HG03139 (cell line): ENCODE measurements at regions not wholly inside any gene's neighbourhood (a gene's known extent, or its start where the extent isn't known, plus 50 kb on each side); places are given as distances from the start of the nearest gene placed in this dataset.
"Not testable (repeated sequence)": the region's sequence is repeated elsewhere in the genome, so short reads cannot be mapped to it uniquely, and the experiment has no call there.

ENCODE experiments used
- ATAC-seq: cut with Tn5 transposase; IDR thresholded peaks from one replicate; pipeline ENCODE4 v1.9.1; 2021; ENCODE audit not compliant: unreplicated experiment

DNA sequence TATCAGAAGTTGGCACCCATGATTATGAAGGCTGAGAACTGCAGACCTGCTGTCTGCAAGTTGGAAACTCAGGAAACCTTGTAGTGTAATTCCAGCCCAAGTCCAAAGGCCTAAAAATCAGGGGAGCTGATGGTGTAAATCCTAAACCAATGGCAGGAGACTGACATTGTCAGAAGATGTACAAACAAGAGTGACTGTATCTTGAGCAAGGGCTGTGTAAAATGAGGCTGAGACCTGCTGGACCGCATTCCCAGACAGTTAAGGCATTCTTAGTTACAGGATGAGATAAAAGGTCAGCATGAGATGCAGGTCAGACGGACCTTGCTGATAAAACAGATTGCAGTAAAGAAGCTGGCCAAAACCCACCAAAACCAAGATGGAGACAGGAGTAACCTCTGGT is 147.7 kb downstream of the COG6 start:
- ATAC-seq = no peak

DNA sequence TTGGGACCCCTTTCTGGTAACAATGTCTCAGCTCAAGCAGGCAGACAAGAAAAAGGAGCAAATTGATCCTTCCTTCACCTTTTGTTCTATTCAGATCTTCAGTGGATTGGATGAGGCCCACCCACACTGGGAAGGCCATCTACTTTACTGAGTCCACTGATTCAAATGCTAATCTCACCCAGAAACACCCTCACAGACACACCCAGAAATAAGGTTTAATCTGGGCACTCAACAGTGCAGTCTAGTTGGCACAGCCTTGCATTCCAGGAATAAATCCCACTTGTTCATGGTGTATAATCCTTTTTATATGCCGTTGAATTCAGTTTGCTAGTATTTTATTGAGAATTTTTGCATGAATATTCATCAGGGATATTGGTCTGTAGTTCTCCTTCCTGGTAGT is 148.4 kb downstream of the COG6 start:
- ATAC-seq = no peak

DNA sequence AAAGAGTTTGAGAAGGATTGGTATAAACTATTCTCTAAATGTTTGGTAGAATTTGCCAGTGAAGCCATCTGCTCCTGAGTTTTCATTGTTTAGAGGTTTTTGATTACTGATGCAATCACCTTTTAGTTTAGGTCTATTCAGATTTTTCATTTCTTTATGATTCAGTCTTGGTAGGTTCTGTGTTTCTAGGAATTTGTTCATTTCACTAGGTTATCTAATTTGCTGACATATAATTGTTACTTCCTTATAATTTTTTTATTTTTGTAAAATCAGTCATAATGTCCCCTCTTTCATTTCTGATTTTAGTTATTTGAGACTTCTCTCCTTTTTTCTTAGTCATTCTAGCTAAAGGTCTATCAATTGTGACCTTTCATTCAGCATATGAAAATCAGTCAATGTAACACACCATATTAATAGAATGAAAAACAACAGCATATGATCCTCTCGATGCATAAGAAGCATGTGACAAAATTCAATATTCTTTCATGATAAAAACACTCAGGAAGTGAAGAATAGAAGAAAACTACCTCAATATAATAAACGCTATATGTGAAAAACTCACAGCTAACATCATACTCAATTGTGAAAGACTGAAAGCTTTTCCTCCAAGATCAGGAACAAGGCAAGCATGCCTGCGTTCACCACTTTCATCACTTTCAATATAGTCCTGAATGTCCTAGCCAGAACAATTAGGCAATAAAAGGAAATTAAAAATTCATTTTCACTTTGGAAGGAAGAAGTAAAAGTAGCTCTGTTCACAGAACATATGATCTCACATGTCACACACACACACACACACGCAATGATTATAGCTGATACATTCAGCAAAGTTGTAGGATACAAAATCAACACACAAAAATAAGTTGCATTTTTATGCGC is 149.1 kb downstream of the COG6 start:
- ATAC-seq = no peak

DNA sequence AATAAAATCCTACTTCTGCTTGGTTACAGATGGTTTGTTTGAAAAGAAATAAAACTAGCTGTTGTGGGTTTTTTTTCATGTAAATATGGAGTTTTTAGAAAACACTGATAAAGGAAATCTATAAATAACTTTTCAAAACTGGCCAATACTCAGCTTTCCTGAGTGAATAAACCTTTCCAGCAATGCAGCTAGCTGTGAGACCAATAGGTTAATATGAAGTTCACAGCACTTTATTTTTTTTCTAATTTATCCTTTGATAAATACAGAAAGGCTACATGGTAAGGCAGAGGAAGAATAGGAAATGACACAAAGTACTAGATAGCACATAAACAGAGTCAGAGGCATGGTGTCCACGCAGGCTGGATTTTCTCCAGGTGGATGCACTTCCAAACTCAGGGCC is 154.0 kb downstream of the COG6 start:
- ATAC-seq = no peak

DNA sequence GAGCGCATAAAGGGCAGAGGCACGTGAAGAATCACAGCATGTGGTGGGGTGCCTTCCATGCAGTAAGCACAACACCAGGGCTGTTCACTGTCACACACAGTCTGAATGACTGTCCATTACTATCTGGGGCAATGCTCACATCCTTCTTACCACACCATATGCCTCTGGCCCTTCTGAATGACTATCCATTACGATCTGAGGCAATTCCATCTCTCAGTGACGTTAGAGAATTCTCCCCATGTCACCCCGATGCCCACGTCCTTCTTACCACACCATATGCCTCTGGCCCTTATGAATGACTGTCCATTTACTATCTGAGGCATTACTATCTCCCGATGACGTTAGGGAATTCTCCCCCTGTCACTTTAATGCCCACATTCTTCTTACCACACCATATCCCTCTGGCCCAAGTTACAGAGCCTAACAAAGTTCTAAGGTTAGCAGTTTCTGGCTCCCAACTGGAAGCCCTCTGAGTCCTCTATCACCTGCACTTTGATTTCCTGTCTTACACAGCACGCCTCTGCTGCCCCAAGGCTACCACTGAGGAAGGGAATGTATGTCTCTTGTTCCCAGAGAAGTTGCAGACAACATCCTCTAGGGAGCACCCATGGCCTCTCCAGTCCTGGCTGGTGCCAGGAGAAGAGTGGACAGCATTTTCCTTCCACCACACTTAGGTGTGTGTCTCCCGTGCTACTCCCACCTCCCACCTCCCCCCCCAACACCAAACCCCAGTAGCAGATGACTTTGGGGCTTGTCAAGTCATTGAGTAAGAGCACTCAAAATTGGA is 154.8 kb downstream of the COG6 start:
- ATAC-seq = no peak

DNA sequence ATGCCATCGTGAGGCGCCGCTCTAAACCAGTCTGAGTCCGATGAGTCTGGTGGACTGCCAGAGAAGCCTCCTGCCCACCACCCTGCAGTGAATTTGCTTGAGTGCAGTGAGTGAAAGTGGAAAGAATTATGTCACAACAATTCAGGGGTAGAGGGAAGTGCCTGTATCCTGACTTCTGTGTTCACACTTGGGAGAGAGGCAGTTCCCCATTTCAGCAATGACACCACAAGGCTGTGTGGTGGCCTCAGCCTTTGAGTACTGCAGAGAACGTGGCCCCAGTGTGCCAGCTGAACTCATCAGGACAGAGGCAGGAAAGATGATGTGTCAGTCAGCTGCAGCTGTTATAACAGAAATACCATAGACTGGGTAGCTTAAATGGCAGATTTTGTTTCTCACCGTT is 155.6 kb downstream of the COG6 start:
- no peak for ATAC-seq

DNA sequence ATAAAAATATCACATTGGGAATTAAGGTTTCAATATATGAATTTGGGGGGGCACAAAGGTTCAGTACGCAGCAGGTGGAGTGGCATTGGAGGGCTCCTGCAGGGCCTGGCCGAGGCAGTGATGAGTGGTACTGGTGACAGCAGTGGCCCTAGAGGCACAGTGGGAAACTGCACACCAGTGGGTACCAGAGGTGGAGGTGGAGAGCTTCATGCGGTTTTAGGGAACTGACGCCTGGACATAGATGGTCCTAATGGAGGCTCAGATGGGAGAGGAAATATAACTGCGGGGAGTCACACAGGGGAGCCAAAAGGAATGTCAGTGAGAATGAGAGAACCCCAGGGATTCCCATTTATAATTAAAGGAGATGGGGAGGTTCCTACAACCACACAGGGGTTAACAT is 156.2 kb downstream of the COG6 start:
- ATAC-seq = no peak

DNA sequence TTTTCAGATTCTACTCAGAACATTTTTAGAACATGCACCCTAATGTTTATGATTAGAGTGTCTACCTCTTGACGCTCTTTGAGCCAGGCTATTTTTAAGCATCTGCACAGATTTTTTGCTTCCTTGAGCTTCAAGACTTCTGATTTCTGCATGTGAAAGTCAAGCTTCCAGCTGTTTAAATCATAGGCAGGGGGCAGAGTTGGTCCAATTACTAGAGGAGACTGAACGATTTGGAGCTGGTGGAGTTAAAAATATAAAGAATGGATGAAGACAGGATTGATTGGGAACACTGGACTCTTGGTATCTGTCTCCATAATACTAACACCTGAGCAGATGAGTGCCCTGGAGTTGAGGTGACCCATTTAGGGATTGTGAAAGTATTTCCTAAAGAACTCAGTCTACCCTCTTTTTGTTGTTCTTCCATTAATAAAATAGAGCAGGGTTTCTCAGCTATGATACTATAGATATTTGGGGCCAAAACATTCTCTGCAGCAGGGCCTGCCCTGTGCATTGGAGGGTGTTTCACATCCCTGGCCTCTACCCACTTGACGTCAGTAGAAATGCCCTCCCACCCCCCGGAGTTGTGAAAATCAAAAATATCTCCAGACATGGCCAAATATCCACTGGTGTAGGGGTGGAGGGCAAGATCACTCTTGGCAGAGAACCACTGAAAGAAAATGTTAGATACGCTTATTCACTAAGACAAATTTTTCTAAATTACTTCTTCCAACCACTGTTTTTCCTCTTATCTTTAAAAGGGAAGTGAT is 160.1 kb downstream of the COG6 start:
- ATAC-seq = no peak

DNA sequence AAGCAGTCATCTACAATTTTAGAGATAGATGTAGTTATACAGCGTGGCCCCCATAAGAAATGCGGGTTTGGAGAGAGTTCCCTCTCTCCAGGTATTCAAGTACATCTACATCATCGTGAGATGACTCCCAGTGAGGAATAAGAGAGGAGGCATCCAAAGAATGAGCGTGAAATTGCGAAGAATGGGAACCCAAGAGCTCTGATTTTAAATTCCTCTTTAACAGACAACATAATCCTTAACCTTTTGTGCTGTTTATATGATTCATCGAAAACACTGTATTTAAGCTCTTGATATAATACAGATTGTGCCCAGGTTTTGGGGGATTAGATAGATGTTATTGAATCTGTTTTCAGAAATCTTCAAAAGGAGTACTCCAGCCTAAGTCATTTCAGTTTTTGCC is 161.5 kb downstream of the COG6 start:
- ATAC-seq = no peak

DNA sequence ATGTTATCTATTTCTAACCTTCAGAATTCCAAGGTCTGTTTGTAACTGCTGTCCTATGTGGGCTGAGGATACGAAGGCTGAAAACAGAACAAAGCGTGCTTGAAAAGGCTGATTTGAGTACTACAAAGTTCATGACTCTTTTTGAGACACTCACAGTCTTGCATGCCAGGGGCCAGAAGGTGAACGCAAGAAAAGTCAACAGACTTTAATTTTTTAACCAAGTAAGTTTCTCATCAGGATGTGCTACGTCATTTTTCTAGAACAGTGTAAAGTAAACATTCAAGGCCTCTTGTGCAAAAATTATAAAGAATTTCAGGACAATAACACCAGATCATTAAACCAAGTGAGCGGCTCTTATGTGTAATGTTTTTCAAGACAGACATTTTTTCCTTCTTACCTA is 163.5 kb downstream of the COG6 start:
- ATAC-seq = no peak

DNA sequence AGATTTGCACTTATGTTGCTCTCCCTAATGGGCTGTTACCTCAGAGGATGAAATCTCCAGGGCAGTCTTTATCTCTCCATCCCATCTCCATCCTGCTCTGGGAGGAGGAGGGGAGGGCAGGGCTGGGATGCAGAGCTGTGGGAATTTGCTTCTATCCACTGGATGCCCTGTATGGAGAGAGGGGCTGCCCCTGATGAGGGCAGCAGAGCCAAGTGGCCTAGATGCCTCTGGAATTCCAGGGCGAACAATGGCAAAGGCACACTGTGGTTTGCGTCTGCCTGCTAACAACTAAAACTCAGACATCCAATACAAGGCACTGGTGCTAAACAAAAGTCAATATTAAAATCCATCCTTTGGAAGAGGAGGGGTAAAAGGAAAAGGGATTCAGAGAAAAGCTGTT is 165.1 kb downstream of the COG6 start:
- ATAC-seq = no peak

DNA sequence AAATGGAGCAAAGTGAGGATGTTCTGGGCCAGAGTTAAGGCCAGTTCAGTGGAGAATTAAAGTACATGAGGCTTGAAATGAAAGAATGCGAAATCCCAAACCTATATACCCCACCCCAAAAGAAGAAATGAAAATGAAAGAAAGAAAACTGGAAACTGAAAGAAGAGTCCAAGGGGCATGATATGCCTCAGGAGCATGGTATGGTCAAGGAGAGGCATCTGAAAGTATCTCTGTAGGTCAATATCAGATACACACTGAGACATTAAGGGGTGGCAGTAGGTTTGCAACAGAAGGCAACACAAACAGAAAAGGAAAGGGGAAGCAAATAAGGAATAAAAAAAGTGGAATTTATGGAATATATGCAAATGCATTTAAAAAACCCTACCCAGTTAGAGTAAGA is 166.5 kb downstream of the COG6 start:
- no peak for ATAC-seq

DNA sequence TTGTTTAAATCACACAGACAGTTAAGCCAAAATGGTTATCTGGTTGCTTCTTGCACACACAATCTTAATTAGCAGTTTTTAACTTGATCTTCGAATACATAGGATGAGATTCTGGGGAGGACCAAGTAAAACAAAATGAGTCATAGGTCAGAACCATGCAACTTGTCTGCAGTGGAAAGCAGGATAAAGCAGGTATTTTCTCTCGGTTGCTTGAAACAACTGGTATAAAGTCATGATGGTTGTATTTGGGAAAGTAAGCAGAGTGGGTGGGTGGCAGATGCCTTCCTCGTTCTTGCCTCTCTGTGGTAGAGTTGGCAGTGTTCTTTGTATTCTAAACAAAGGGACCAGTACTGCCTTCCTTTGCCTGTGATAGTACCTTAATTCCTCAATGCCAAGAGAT is 167.0 kb downstream of the COG6 start:
- ATAC-seq = no peak

DNA sequence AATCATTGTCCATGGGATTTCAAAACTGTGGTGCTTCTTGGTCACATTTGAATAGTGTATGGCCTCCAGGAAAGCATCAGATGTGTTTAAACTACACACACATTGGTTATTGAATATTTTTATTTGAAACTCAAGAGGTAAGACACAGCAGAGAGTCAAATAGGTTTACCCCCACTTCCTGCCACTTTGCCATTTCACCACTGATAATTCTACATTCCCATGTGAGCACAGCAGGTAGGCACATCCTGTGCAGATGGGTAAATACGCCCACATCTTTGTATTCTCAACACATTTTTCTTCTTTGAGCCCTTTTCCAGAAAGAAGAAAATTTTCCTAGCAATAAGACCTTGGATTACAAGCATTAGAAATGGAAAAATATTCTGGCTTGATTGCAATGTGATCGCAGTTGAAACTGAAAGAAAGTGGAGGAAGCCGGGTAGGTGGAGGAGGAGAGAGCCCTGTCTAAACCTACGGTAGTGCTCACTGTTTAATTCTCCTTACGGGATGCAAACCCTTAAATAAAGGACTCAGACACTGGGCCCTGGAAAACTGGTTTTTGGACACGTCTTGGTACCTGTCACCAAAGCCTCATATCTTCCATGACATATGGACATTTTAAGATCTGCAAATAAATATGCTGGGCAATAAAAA is 167.7 kb downstream of the COG6 start:
- no peak for ATAC-seq

DNA sequence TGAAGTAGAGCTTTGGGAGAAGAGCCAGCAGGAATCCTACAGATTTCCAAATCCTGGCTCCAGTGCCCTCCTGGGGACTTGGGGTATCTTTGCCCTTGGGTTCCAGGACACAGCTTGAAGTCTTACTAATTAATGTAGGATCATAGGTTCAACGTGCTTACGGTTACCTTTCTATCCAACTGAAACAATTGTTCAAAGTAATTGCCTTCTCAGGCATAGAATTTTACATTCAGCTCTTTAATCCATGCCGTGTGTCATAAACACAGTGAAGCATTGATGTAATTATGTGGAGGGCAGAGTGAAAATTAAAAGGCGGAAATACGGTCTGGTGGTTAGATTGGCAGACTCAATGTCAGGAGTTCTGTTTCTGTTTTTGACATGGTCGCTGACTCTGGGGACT is 170.4 kb downstream of the COG6 start:
- no peak for ATAC-seq

DNA sequence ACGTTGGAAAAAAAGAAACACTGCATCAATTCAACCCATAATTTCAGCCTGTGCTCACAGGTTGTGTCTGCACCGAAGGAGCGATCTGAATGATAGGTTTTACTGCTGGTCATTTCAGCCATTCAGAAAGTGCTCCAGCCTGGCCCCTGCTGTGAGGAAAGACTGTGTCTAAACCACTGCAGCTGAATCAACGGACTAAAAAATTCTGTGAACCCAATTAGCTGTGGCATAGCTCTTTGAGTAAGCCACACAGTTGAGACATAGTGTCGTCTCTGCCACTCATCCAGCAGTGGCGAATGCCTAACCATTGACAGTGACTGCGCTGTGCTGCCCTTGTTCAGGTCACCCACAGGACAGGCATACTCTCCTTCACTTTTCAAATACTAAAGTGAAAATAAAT is 179.8 kb downstream of the COG6 start:
- no peak for ATAC-seq

DNA sequence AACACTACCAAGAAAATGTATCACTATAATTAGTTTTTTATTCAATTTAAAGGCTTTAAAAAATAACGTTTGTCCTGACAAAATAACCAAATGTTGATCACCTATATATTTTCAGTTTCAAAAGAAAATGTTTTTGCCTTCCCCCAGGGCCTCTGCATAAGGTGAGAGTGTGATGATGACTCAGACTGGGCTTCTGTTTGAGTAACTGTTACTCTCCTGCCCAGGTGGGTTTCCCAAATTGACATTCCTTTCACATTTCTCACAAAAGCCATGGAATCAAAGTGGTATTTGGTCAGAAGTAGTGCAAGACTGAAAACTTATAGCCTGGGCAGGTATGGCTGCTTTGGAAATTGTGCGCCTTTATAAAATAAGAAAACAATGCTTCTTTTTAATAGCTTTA is 180.6 kb downstream of the COG6 start:
- ATAC-seq = no peak

DNA sequence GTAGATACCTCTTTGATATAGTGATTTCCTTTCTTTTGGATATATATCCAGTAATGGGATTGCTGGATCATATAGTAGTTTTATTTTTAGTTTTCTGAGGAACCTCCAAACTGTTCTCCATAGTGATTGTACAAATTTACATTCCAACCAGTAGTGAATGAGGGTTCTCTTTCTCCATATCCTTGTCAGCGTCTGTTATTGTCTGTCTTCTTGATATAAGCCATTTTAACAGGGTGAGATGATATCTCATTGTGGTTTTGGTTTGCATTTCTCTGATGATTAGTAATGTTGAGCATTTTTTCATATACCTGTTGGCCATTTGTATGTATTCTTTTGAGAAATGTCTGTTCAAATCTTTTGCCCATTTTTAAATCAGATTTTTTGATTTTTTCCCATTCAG is 182.4 kb downstream of the COG6 start:
- ATAC-seq = not testable (repeated sequence)

DNA sequence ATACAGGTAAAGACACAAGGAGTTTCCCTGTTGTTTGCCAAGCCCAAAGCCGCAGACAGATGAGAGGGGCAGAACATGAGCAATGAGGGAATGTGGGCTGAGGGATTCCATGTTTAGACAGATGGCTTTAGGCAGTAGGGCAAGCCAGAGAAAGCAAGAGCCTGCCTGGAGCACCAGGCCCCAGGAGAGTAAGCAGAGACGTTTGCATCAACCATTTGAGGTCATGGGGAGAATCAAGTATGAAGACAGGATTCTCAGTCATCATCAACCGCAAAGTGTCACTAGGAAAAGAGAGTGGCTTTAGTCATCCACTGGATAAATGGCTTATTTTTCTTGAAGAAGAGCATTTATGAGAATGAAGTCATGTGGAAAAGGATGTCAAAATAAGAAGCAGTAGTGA is 184.7 kb downstream of the COG6 start:
- no peak for ATAC-seq

DNA sequence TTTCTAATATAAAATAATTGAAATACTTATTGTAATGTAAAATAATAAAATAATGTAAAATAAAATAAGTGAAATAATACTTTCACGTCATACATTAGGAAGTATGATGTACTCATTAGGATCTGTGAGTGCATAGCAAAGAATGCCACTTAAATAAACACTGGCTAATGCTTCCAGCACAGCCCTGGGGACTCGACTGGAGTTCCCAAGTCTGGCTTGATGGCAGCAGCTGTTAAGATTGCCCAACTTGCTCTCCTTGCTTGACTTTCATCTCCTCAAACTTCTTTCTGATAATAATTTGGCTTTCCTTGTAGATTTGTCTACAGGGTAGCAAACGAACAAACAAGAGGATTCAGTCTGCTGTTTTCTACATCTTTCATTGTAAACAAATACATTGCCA is 191.9 kb downstream of the COG6 start:
- ATAC-seq = no peak

DNA sequence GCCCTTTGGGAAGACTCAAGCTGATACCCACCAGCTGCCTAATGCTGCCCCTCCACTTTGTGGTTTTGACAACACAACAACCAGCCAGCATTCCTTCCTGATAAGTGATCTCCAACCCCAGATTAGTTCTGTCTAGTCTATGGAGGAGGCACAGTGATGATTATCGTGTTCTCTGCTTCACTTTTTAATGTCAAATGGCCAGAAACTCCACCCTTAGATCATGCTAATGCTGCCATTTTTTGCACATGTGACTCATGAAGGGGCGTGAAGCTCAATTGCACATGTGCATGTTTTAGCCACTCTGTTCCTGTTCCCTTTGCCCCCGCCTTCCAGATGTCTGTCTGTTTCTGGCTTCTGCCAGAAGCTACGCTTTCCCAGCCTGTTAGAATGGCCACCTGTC is 199.8 kb downstream of the COG6 start:
- no peak for ATAC-seq
